GM12878 (cell line): ENCODE measurements at regions not wholly inside any gene's neighbourhood (a gene's known extent, or its start where the extent isn't known, plus 50 kb on each side); places are given as distances from the start of the nearest gene placed in this dataset.

ENCODE experiments used
- CEBPZ ChIP-seq: fragments of 150-350 bp; IDR thresholded peaks from 2 replicates; pipeline ENCODE4 v1.6.1; 2016; ENCODE audit warnings: low read depth, low read length
- E2F4 ChIP-seq: IDR thresholded peaks from 2 replicates; pipeline ENCODE4 v1.6.1; 2012; ENCODE audit warnings: low read depth, low read length, improper control_type of control experiment
- MLLT1 ChIP-seq: fragments of 450-650 bp; IDR thresholded peaks from 2 replicates; pipeline ENCODE4 v1.6.1; 2016; ENCODE audit warnings: mild to moderate bottlenecking
- MXI1 ChIP-seq: fragments of 150-350 bp; IDR thresholded peaks from 2 replicates; pipeline ENCODE4 v1.6.1; 2011; ENCODE audit warnings: low read depth, mild to moderate bottlenecking, inconsistent platforms, low read length, improper control_type of control experiment
- POLR2AphosphoS2 ChIP-seq: IDR thresholded peaks from 2 replicates; pipeline ENCODE4 v1.6.1; 2011; ENCODE audit warnings: low read depth, mild to moderate bottlenecking, low read length, improper control_type of control experiment, moderate library complexity
- SMAD1 ChIP-seq: fragments of 450-650 bp; IDR thresholded peaks from 2 replicates; pipeline ENCODE4 v1.6.1; 2018; ENCODE audit warnings: mild to moderate bottlenecking, low read depth; ENCODE audit not compliant: partially characterized antibody
- SMARCA5 ChIP-seq: fragments of 450-650 bp; IDR thresholded peaks from 2 replicates; pipeline ENCODE4 v1.6.1; 2017; ENCODE audit warnings: mild to moderate bottlenecking
- ZBED1 ChIP-seq: IDR thresholded peaks from 2 replicates; pipeline ENCODE4 v1.6.1; 2016; ENCODE audit warnings: borderline replicate concordance

GRCh38 chr6:73885393-73885792 lies 189.4 kb downstream of the CD109 start (continued):
- TF ChIP-seq MLLT1 (no peak), POLR2AphosphoS2 (no peak), ZBED1 (no peak), CEBPZ (no peak), MXI1 (no peak), SMAD1 (no peak), E2F4 (no peak), SMARCA5 (no peak)
